ENCODE measurements at regions not wholly inside any gene's neighbourhood (a gene's known extent, or its start where the extent isn't known, plus 50 kb on each side); places are given as distances from the start of the nearest gene placed in this dataset.
A peak's percentile ranks its signal among the peaks of the same experiment; 100 is the strongest.

DNA sequence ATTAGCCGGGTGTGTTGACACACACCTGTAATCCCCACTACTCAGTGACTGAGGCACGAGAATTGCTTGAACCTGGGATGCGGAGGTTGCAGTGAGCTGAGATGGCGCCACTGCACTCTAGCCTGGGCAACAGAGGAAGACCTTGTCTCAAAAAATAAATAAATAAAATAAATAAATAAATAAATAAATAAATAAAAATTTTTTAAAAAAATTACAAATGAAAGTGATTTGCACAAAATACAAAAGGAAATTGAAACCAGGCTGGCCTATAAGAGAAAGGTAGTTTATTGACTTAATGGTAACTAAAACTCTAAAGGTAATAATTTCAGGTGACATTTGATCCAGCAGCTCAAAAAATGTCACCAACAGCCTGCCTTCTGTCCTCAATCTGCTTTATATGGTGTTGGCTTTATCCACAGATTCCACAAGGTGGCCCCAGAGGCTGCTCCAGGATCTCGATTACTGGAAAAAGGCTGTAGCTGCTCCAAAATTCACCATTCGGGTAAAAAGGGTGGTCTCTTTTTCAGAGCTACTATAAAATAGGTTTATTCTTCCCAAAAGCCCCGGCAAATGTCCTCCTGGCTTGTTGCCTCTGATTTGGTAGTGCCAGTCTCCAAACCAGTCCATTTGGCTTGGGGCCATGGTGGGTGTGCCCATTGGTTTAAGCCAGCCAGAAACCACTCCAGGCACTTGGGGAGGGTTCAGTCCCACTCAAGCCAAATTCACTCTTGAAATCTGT lies 61.4 kb upstream of the TRIM2 start:
- Histone ChIP-seq H3K9me3 (no peaks in the 10 kb centered on the region), H3K27me3 (no peaks in the 10 kb centered on the region), H3K27ac (no peak overlapping the region), H3K36me3 (no peaks in the 10 kb centered on the region), H3K4me3 (no peak overlapping the region), H3K4me1 (no peaks in the 10 kb centered on the region)
- peak; percentile 65 to 69 for DNase-seq
- TF ChIP-seq CTCF (IDR thresholded peaks at IDR 0.05) (peak; percentile 78 to 90 (median 80)), POLR2A (IDR thresholded peaks at IDR 0.05) (no peak)
- intact Hi-C loops (cut with DNase I; ENCODE audit: low total_unique reads), result loop anchor here (5.0 kb wide), 1 partner anchor 174 kb away; no protein-coding TSS in a partner anchor

DNA sequence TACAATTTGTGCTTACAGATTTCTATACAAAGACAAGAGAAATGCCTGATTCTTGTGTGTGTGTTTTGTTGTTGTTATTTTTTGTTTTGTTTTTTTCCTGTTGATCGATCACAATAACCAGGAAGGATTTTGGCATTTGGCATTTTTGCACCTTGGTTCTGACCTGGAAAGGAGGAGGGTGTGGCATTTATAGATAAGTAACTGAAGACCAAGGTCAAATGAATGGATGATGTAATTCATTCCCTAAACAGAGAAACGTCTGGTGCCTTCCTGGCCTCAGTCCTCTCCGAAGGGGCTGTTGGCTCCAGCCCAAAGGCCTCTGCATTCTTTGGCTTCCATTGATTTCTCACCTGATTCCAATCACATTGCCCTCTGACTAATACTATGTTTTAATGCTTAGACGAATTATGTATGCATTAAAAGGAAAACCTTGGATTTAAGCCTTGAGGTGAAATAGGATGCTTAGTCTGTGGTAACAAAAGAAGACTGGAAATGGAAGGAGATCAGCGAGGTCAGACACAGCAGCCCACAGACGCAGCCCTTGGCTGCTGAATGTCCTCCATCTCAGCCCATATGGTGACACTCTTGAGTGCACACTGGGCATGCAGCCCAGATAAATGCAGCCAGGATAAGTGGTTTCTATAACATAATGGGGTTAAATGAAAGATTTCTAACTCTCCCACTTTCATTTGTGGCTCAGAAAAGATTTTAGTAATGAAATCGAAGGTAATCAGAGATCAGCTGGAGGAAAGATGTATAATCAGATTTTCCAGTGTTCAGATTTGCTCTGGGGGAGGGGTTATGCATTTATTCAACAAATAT lies 60.5 kb upstream of the TRIM2 start:
- H3K36me3 ChIP-seq, result no peaks in the 10 kb centered on the region
- intact Hi-C loops (cut with DNase I; ENCODE audit: low total_unique reads), result loop anchor here (5.0 kb wide), 1 partner anchor 174 kb away; no protein-coding TSS in a partner anchor
- H3K4me3 ChIP-seq, result no peak overlapping the region
- H3K27ac ChIP-seq, result no peak overlapping the region
- H3K27me3 ChIP-seq, result no peaks in the 10 kb centered on the region
- H3K4me1 ChIP-seq, result no peaks in the 10 kb centered on the region
- no peak for DNase-seq
- H3K9me3 ChIP-seq, result no peaks in the 10 kb centered on the region
- TF ChIP-seq POLR2A (IDR thresholded peaks at IDR 0.05), result no peak
- no peak for TF ChIP-seq CTCF (IDR thresholded peaks at IDR 0.05)

GRCh38 chr4:153146031-153146430 lies 58.2 kb upstream of the TRIM2 start:
- intact Hi-C loops (cut with DNase I; ENCODE audit: low total_unique reads), result no loop called here
- TF ChIP-seq CTCF (IDR thresholded peaks at IDR 0.05) (no peak), POLR2A (IDR thresholded peaks at IDR 0.05) (no peak)
- no peak for DNase-seq

GRCh38 chr4:153146961-153147360 lies 57.3 kb upstream of the TRIM2 start:
- TF ChIP-seq CTCF (IDR thresholded peaks at IDR 0.05), result no peak
- TF ChIP-seq POLR2A (IDR thresholded peaks at IDR 0.05), result no peak
- no peaks in the 10 kb centered on the region for H3K4me1 ChIP-seq
- intact Hi-C loops (cut with DNase I; ENCODE audit: low total_unique reads), result no loop called here

More at GRCh38 chr4:153146031-153146430, 58.2 kb upstream of the TRIM2 start:
- H3K36me3 ChIP-seq, result no peaks in the 10 kb centered on the region
- no peak overlapping the region for H3K27ac ChIP-seq
- no peaks in the 10 kb centered on the region for H3K27me3 ChIP-seq
- no peaks in the 10 kb centered on the region for H3K9me3 ChIP-seq
- no peak overlapping the region for H3K4me3 ChIP-seq
- no peaks in the 10 kb centered on the region for H3K4me1 ChIP-seq

GRCh38 chr4:153148791-153149190 lies 55.5 kb upstream of the TRIM2 start:
- peaks cover 0 to 2% of the 10 kb centered on the region in 2 donors for H3K4me1 ChIP-seq
- H3K36me3 ChIP-seq, result no peaks in the 10 kb centered on the region
- no peaks in the 10 kb centered on the region for H3K9me3 ChIP-seq
- intact Hi-C loops (cut with DNase I; ENCODE audit: low total_unique reads), result no loop called here
- TF ChIP-seq POLR2A (IDR thresholded peaks at IDR 0.05) (no peak), CTCF (IDR thresholded peaks at IDR 0.05) (no peak)
- H3K4me3 ChIP-seq, result no peak overlapping the region
- DNase-seq, result no peak
- H3K27ac ChIP-seq, result no peak overlapping the region
- H3K27me3 ChIP-seq, result no peaks in the 10 kb centered on the region

More at GRCh38 chr4:153146961-153147360, 57.3 kb upstream of the TRIM2 start:
- DNase-seq, result no peak
- Histone ChIP-seq H3K36me3 (no peaks in the 10 kb centered on the region), H3K27me3 (no peaks in the 10 kb centered on the region), H3K27ac (no peak overlapping the region), H3K4me3 (no peak overlapping the region), H3K9me3 (no peaks in the 10 kb centered on the region)
